Retina (tissue), 1 donor: ENCODE measurements at regions not wholly inside any gene's neighbourhood (a gene's known extent, or its start where the extent isn't known, plus 50 kb on each side); places are given as distances from the start of the nearest gene placed in this dataset.
A peak's percentile ranks its signal among the peaks of the same experiment; 100 is the strongest.

Experiments
- DNase-seq: peaks from one replicate; pipeline ENCODE4 v3.0.0-alpha.2; 2016

DNA sequence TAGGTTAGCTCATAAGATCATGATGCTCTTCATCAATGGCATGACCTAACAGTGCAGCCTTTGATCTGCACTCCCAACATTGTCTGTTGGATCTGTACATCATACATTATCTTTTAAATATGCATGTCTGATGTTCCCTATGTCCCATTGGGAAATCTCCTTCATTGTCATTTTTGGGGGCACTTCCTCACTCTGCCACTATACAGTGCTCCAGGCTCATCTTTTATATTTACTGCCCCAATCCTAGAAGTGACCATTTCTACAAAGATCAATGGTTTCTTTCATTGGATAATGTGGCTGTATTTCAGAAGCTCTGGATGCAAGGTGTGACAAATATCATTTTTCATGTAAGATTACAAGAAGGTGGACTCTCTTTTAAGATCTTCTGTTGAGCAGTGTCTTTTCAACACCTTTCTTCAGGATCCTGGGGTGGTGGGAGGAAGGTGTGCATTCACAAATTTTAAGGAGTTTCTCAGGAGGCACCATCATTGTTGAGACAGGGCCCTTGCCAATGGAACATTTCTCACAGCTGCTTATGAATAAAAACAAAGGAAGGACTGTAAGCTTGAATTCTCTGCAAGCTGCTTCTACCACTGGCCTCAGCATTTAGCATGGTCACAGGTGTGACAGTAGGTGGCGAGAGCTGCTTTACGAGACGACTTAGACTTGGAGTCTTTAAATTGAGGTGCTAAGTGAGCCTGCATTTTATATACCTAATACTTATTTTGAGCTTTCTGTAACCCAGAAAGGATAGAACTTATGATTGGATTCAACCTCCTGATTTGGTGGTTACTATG, 403.0 kb downstream of the LMO7 start:
- no peak for DNase-seq

DNA sequence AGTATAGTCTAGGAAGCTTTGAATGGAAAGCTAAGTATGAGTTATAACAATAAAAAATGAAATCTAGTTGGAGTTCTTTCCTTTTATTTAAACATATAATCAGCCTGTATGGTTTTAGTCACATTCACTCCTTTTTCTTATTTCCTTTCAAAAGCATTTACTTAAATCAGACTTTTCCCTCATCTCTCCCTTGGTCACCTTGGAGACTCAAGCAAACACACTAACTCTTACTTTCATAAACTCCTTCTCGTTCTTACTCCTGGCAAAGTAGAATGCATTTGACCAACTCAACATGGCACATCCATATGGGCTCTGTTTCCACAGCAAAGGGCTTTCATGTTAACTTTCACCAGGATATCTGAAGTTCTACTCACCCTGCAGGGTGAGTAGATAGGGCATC, 400.0 kb downstream of the LMO7 start:
- DNase-seq, result no peak

DNA sequence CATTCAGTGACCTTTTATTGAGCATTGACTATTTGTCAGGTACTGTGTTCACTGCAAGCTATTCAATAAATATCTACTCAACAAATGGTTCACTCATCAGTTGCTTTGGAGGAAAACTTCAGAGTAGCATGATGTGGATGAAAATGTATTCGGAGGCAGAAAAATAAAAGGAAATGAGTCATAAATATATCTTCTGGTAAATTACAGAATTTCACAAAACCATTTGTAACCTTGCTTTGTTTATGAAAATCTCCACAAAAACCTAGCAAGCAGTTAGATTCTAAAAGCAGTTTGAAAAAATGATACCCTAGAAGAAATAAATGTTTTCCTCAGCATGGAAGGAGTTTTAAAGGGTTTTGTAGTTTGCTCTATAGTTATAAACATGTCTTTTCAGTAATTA, 399.6 kb downstream of the LMO7 start:
- DNase-seq, result no peak

DNA sequence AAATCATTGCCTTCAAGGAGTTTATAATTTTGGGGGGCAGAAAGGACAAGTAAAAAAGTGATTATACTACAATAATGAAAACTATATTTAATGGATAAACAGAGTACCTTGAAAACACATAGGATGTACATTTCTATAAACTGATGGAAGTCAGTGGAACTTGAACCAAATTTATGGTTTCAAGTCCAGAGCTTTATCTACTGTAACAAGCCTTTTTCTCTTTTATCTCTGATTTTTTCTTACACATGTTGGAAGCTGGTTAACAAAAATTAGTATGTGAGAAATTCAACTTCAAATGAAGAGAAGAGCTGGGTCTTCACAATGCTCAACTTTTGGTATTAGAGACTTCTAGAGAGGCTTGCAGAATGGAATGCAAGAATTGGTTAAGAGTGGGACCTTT, 393.6 kb downstream of the LMO7 start:
- no peak for DNase-seq

DNA sequence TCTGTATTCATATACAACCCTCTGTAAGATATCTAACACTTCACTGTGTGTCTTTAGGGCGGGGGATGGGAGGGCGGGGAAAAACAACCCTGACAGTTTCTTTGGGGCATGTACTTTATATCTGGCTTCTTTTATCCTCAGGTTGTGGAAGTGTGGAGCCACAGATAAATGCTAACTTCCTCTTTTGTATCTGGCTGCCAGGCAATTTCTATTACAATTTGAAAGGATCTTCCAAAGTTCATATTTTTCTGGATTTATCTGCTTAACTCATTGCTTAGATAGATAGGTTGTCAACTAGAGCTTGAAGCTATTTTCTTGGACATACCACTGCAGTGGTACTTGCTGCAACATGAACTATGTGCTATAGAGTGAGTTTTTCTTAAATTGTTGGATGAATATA, 393.0 kb downstream of the LMO7 start:
- DNase-seq, result no peak

DNA sequence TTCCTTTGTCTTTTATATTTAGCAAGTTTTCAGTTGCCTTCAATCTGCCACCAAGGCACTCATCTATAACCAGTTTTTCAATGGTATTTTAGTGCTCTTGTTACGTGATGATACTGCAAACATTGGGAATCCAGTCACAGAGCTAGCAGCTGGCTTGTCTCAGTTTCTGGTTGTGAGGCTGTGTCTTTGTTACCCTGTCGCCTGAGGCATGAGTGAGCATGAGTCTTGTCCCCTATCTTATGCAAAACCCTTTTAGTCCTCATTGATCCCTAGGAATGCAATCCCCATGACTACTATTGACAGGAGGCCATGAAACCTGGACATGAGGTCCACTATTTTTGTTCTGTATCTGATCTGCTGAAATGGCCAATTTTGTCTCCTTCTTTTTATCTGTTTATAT, 391.0 kb downstream of the LMO7 start:
- DNase-seq, result no peak

DNA sequence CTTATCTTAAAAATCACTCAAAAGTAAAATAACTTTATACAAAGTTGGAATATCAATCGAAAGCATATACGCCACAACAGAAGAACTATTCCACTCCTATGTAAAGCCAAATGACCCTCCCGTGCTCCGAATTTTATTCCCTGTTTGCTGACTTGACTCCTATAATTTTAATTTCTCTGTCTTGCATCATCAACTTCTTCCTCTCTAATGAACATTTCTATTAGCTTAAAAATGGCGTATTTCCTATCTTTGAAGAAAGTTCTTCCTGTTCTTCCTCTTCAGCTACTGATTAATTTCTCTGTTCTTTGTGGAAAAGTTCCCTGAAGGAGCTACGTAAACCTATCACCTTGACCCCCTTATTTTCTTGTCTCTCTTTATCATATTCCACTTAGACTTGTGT, 389.3 kb downstream of the LMO7 start:
- no peak for DNase-seq

DNA sequence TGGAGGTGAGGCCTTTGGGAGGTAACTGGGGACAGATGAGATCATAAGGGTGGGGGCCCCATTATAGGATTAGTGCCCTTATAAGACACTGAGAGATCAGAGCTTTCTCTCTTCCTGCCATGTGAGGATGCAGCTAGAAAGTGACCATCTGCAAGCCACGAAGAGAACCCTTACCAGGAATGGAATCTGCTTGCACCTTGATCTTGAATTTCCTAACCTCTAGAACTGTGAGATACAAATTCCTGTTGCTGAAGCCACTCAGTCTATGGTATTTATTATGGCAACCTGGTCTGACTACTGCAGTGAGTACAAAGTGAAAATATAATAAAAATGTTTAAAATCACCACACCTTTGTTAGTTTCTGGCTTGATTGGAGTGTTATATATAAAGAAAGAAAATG, 388.0 kb downstream of the LMO7 start:
- DNase-seq, result no peak

DNA sequence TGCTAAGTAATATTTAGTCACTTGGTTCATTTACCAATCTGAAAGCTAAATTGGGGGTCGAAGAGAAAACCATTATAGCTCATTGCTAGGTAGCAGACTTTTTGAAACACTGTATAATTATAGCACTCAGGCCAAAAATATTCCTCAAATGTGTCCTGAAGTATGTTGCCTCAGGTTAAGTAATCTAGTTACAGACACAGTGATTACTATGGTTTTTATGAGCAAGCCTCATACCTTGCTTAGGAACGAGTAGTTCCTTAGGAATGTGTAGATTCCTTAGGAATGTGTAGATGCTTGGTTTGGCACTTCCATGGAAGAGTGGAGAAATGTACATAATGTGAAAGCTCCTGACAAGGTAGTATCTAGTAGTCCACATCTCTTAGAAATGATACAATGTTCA, 387.5 kb downstream of the LMO7 start:
- DNase-seq, result no peak

DNA sequence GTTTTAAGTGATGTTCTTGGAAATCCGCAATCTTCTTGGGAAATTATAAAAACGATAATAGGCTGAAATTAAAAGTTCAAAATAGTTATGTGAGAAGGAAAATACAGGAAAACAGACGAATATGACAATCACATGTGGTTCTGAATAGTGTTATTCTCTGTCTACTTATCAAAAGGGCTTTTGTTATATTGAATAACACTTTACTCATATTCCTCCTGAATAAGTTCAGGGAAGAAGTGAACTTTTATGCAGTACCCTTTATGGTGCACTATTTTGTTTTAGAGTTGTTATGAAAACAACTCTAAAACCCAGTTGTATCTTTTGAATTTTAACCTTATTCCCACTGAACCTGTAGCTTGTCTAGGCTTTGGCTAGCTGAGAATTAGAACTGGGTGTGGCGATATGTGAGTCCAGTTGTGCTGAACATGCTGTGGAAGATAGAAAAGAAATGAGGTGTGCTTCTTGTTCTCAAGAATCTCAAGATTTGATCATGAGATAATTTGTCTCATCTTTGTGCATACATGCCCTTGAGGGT, 384.4 kb downstream of the LMO7 start:
- DNase-seq, result no peak

DNA sequence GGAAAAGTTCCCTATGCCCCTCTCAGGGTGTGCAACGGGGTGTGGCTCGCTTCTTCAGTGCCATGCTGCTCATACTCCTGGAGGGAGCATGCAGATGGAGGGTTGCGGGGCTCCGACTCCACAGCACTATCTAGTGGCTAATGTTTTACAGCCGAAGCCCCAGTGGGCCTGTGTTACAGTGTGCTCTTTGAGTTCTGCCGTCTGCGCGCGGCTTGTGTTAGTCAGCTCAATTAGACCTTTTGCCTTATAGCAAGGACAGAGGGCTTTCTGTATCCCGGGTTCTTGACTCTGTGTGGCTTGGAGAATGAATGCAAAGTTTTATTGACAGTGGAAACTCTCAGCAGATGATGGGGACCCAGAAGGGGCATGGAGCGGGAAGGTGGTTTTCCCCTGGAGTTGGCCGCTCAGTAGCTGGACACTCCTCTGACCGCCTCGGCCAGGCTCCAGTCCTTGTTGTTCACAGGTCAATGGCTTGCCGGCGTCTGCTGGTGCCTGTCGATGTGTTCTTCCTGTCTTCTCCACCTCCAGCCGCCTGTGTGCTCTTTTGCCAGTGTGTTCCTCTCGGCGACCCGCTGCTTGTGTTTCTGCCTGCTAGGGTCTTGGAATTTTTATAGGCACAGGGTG, 383.4 kb downstream of the LMO7 start:
- peak; percentile 54 for DNase-seq

DNA sequence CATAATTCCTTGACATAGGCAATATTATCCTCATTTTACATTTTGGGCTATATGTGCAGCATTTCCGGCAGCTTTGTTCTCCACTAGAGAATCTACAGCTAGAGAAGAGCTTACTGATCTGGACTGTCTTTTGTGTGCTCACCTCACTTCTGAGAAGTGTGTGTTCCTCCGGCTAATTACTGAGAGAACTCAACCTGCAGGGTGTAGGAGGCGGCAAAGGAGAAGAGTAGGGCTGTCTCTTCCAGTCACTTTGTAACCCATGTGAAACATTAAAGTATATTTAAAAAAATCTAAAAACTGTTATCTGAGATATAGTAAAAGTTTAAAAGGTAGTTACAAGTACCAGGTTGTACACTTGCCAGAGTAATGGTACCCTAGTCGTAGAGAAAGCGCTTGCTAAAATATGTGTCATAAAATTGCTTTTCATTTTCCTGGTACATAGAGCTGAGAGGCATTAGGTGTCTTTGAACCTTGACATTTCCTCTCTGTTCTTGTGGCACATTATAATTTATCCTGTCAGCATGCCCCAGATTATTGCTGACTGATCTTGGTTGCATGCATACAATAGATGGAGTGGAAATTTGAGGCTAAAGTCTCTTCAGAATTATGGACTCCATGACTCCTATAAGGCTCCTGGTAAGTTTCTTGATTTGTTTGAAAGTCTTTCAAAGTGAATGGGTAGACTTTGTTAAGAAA, 381.9 kb downstream of the LMO7 start:
- no peak for DNase-seq

DNA sequence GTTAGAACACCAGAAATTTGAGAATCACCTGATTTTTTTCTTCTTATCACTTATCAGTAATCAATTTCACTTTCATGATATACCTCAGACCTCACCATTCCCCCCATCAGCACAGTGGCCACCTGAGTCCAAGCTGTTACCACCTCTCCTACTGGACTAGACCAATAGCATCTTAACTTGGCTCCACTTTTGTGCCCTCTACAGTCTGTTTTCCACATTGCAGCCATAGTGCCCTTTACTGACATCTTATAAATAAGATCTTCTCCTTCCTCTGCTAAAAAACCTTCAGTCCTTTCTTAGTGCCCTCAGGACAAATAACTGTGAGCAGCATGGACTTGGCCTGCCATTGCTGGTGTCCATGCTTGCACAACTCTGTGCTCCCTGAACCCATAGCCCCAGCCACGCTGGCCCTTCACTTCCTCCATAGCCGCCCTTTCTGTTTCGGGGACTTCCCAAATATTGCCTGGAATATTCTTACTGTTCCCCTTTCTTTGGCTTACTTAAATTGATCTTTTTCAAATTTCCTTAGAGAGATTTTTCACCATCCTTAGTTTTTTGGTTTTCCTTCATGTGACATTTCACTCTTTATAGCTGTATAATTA, 380.8 kb downstream of the LMO7 start:
- DNase-seq, result no peak

DNA sequence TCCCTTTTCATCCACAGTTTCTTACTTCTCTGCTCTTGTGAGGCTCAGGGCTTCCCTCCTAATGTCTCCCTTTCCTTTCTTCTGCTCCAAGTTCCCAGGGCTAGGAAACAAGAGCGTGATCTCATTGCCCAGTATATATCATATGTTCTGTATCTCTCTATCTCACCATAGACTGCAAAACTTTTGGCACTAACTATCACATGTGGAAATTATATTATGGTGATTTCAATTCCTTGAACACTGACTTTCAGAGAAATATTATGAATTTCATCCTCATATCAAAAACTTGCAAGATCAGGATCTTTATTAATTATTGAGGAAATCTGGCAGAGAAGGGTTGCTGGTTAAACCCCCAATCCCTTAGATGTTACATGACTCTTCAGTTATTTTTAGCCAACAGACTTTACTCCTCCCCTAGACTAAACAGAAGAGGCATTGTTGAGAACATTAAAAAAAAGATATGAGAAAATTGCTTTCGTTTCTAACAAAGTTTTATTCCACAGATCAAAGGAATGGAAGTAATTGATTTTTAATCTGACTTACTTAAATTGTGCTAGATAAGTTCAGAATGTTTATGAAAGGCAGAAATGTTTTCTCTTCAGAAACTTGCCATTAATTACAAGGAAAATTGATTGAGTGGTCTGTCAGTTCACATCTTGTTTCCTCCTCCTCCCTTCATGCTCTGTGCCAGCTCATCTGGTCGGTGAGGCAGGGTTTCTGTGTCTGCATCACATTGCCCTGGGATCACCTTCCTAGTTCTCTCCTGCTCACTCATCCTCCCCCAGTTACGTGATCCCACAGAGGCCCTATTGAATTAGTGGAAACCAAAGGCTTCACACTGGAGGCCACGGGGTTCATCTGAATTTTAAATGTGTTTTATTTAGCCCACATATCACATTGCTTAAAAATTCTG, 378.5 kb downstream of the LMO7 start:
- DNase-seq, result no peak

DNA sequence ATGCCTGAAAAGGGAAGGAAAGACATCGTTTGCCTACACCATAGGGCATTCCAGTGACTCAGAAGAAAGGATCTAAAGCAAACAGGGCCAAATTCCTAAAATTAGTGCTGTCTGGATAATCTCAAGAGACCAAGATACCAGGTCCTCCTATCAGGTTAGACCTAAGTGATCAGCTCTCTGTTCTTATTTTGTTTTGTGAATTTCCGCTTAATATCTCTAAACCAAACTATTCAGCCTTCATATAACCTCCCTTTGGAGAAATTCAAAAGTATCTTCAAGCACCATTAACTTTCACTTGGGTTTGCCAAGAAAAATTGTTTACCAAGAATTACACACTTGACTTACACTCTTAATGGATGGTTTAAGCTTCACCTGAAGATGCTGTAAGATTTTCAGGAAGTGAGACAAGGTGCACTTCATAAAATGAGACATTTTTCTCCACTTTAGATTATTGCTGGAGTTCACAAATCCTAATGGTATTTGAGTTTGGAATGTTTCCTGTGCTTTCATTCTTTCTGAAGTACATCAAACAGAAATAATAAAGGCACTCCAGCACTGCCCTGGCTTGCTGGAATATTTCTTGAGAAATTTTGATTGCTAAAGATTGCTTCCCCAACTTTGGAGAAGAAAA, 376.1 kb downstream of the LMO7 start:
- no peak for DNase-seq

DNA sequence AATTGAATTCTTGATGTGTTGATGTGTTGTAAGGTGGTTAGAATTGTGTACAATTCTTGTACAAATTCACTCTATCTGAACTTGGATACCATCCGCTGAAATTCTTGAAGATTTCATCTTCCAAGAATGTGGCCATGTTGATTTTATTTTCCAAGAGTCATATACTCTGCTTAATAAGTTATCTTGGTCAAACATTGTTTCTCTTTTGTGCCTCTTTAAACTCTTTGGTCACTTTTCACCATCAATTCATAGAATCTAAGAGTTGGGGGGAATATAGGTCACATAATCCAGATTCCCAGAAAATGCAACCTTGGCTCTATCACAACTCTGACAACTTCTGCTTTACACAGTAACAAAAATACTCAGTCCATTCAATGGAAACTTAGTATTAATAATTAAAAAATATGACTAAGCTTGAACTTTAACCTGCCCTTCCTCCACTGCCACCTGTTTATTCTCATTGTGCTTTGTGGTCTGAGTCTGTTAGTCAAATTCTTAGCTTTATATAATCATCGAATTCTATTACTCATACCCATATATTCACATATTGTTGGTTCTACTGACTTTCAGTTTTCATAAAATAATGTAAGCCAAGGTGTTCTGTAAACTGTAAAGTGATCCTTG, 373.2 kb downstream of the LMO7 start:
- DNase-seq, result no peak

DNA sequence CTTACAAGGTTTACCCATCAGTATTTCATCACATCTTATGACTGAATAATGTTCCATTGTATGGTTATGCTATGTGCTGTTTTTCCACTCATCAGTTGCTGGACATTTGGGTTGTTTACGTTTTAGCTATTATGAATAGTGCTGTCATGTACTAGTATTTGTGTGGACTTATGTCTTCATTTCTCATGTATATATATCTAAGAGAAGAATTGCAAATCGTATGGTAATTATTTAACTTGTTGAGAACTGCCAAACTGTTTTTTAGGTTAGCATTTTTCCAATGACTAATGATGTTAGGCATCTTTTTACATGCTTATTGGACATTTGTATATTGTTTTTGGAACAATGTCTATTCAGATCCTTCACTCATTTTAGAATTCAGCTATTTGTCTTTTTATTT, 368.3 kb downstream of the LMO7 start:
- DNase-seq, result no peak

DNA sequence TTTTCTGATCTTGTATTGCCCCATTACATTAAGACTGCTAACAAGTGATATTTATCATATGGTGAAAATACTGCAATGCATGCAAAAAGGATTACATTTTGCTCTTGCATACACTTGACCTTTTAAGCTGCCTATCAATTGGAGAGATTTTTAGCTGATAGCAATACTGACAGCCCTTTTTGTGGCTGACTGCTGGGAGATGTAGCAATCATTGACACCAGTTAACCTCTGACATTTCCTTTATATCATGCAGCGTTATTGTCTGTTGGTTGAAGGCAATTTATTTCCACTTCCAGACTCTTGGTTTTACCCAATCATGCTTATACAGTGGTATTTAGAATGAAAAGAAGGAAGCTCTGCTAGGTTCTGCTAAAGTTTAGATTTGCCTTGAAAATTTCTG, 364.0 kb downstream of the LMO7 start:
- DNase-seq, result no peak

DNA sequence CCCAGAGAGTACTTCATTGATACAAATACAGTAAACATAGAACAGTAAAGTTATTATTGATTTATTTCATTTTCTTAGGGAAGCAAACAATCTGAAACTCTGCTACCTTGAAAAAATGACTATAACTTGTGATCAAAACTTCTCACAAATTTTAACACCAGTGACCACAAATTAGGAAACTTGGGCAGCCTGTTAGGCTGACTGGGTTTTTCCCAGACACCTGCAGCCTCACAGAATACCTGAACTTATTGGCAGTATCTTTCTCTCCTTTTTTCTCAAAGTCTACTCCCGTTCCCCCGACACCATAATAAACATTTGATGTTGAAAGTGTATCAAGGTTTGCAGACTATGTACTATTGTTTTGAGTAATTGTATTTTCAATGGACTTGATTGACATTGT, 360.5 kb downstream of the LMO7 start:
- DNase-seq, result no peak

DNA sequence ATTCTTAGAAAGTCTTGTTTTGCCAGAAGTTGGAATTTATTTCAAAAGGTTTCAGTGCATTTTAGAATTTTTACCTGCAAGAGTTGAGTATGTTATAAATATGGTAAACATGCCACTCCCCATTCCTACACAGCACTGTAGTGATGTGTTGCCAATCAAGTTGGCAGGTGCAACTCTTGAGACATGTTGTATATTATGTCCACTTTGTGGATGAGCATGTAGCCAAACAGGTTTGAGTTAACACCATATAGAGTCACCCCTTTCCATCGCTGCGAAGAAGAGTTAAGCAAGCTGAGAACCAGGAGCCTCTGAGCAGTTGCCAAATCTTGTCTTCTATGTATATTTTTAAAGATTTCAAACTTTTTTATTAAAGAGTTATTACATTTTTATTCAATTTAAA, 359.8 kb downstream of the LMO7 start:
- no peak for DNase-seq

DNA sequence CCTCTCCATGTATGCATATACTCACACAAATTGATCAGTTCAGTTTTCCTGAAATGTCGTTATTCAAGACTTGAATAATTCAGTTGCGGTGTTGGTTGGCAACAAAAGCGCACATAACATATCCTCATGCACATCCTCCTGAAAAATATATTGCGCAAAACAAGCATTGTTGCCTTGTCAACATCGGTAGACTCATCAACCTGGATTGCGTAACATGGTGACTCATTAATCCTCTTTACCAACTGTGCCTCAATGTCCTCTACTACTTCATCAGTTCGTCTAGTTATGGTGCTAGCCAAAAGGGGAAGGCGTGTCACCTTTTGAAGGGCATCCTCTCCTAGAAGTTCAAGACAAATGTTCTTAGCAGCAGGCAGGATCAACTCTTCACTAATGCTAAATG, 357.7 kb downstream of the LMO7 start:
- DNase-seq, result no peak

DNA sequence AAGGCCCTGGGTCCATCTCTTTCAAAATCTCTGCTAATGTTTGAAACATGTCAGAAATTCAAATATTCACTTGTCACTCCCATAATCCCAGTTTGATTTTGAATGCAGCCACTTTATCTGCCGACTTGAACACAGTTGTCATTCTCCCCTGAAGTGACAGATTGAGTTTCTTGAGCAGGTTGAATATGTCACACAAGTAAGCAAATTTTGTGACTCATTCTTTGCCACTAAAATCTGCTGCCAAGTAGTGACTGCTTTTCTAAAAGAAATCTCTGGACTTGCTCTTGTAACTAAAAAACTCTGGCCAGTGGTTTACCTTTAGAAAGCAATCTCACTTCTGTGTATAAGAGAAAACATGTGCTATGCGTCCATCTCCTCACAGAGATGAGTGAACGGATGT, 357.1 kb downstream of the LMO7 start:
- DNase-seq, result no peak
